ENCODE measurements at regions not wholly inside any gene's neighbourhood (a gene's known extent, or its start where the extent isn't known, plus 50 kb on each side); places are given as distances from the start of the nearest gene placed in this dataset.

DNA sequence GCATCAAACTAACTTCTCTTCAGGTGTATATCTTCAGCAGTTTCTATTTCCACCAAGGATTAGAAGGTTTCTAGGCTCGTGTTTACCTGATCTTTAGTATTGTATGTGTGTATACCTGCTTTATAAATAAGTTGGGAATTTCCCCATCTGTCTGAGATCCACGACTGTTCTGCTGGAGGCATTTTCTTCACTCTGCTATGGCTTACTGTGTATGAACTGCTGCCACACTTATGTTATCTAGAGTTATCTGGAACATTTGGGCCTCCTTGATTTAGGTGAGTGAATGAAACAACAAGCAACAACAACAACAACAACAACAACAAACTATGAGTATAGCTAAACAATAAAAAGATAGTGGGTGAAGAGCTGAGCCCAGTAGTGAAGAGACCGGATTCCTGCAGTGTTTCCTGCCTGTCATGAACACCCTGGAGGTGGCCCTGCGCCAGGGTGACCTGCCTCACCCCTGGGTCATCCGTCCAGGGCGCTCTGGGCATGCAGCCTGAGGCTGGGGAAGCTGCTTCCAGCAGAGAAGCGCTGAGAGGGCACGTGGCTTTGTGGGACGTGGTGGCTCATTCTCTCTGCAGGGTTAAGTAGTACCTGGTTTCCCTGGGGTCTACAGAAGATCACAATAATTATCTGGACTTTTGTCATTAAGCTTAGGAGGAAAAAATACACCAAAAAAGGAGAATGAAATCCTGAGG is 56.1 kb upstream of the GATA6 start:
- DNase-seq (ENCODE audit: low read depth) = no peak
- H3K4me3 ChIP-seq (ENCODE audit: low read depth, low read length) = no peak overlapping the region
- TF ChIP-seq, protein P1, sequence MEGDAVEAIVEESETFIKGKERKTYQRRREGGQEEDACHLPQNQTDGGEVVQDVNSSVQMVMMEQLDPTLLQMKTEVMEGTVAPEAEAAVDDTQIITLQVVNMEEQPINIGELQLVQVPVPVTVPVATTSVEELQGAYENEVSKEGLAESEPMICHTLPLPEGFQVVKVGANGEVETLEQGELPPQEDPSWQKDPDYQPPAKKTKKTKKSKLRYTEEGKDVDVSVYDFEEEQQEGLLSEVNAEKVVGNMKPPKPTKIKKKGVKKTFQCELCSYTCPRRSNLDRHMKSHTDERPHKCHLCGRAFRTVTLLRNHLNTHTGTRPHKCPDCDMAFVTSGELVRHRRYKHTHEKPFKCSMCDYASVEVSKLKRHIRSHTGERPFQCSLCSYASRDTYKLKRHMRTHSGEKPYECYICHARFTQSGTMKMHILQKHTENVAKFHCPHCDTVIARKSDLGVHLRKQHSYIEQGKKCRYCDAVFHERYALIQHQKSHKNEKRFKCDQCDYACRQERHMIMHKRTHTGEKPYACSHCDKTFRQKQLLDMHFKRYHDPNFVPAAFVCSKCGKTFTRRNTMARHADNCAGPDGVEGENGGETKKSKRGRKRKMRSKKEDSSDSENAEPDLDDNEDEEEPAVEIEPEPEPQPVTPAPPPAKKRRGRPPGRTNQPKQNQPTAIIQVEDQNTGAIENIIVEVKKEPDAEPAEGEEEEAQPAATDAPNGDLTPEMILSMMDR (IDR thresholded peaks at IDR 0.05; ENCODE audit: low read depth, low read length, missing control alignments) = no peak

DNA sequence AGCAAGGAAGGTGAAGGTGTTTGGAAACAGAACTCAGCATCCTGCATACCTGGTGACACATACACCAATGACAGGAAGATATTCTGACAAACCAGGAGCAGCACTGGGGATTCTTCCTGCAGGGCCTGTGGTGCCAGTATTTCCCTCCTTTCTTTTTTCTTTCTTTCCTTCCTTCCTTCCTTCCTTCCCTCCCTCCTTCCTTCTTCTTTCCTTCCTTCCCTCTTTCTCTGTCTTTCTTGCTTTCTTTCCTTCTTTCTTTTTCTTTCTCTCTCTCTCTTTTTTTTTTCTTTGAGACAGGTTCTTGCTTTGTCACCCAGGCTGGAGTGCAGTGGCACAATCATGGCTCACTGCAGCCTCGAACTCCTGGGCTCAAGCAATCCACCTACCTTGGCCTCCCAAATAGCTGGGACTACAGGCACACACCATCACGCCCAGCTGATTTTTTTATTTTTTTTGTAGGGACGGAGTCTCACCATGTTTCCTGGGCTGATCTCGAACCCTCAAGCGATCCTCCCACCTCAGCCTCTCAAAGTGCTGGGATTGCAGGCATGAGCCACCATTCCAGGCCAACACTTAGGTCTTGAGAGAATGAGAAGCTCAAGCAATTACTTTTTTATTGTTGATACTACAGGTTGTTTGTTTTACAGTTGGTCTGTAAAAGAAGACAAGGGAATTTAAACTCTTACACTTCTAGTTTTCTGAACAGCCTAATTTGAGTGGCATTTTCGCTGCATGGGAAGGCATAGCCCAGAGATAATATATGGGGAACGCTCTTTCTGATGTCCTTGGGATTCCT is 54.7 kb upstream of the GATA6 start:
- TF ChIP-seq, protein P1 (IDR thresholded peaks at IDR 0.05; ENCODE audit: low read depth, low read length, missing control alignments) = no peak
- H3K4me3 ChIP-seq (ENCODE audit: low read depth, low read length) = no peak overlapping the region
- no peak for DNase-seq (ENCODE audit: low read depth)

DNA sequence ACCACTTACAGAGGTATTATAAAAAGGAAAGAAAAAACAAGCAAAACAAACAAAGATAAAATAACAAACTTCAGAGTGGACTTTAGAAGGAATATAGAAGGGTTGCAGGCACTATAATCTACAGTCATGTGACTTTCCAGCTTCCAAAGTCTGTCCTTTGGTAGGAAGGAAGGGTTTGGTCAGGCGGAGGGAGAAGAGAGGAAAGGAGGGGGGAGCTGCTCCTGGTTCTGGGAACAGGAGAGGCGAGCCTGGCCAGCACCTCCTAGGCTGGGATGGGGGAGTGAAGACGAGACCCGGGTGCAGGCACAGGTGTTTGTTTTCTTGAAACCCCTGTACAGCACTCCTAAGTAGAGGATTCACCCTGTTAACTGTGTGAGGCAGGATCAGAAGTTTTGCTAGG is 53.8 kb upstream of the GATA6 start:
- no peak overlapping the region for H3K4me3 ChIP-seq (ENCODE audit: low read depth, low read length)
- no peak for DNase-seq (ENCODE audit: low read depth)
- TF ChIP-seq, protein P1 (IDR thresholded peaks at IDR 0.05; ENCODE audit: low read depth, low read length, missing control alignments) = no peak
